ENCODE measurements at regions not wholly inside any gene's neighbourhood (a gene's known extent, or its start where the extent isn't known, plus 50 kb on each side); places are given as distances from the start of the nearest gene placed in this dataset.
"Not testable (repeated sequence)": the region's sequence is repeated elsewhere in the genome, so short reads cannot be mapped to it uniquely, and the experiment has no call there.

DNA sequence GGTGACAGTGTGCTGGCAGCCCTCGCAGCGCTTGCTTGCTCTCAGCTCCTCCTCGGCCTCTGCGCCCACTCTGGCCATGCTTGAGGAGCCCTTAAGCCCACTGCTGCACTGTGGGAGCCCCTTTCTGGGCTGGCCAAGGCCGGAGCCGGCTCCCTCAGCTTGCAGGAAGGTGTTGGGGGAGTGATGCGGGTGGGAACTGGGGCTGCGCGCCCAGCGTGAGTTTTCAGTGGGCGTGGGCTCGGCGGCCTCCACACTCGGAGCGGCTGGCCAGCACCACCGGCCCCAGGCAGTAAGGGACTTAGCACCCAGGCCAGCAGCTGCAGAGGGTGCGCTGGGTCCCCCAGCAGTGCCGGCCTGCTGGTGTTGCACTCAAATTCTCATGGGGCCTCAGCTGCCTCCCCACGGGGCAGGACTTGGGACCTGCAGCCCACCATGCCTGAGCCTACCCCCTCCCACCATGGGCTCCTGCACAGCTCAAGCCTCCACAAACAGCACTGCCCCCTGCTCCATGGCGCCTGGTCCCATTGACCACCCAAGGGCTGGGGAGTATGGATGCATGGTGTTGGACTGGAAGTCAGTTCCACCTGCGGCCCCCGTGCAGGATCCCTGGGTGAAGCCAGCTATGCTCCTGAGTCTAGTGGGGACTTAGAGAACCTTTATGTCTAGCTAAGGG, 223.1 kb upstream of the PTPRD start:
- no peak for DNase-seq (ENCODE audit: low spot score)

DNA sequence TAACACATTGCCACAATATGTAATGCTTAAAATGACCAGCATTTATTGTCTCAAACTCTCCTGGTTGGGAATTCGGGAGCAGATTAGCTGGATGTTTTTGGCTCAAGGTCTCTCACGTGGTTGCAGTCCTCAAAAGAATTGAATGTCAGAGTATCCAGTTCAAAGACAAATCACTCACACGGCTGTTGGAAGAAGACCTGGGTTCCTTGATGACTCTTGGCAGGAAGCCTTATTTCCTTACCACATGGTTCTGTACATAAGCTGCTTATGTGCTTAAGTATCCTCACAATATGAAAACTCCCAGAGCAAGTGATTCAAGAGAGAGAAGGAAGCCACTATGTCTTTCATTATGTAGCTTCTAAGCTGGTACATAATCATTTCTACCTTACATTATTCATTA, 230.3 kb upstream of the PTPRD start:
- DNase-seq (ENCODE audit: low spot score): no peak

DNA sequence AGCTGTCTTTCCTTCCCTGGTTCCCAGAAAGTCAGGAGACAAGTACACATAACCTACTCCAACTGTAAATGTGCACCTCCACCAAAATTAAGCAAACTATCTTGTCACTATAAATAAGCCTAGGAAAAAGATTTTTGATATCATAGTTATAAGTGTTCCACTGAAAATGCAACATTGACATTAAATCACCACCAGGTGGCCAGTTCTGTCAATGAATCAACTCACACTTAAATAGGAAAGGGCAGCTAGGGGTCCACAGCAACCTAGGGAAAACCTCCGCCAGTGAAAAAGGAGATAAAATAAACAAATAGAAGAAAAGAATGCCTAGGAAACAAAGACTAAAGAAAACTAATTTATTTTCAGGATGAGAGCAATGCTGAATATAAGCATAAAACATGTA, 243.0 kb upstream of the PTPRD start:
- no peak for DNase-seq (ENCODE audit: low spot score)

DNA sequence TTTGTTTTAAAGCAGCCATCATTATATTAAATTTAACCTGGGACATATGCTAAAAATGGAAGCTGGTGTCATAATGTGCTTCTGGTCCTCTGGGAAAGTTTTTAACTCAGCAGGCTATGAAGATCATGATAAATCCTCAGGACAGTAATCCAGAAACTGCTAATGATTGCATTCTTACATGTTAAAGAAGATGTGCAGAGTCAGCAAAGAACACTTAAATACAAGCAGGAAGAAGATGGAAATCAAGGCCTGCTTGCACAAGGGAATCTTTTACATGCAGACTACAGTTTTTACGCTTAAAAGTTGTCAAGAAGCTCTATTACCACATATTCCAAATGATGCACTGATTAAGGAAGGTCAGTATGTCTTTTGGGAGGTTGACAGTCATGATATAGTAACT, 246.0 kb upstream of the PTPRD start:
- no peak for DNase-seq (ENCODE audit: low spot score)

DNA sequence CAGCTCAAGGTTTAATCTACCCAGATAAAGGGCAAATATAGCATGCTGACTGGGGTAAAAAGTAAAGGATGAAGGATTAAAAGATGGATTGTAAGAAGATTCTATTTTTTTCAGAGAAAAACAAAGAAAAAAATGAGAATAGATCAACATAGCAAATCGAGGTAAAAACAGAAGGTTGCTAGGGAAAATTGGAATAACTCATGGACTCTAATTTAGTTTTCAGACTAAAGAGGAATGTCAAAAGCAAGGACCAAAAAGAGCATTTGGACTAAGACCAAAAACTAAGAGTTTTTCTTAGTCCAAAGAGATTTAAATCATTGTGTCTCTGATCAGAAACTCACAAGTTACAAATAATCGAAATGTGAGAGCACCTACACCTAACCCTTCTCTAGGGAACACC, 250.7 kb upstream of the PTPRD start:
- DNase-seq (ENCODE audit: low spot score): no peak

DNA sequence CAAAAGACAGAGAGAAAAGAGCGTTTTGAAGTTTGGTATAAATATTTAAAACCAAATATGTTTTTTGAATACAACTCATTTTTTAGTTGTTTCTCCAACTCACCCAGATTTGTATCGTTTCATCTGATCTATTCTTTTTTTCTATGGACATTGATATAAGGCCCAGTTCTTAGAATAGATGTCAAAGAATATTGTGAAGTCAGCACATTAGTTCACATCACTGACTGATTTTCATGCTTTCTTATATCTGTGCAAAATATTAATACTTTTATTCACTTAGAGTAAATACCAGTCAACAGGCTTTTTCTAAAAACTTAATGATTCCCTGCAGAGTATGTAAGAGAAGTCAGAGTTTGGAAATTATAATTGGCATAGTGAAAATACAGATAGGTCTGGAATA, 254.4 kb upstream of the PTPRD start:
- no peak for DNase-seq (ENCODE audit: low spot score)

DNA sequence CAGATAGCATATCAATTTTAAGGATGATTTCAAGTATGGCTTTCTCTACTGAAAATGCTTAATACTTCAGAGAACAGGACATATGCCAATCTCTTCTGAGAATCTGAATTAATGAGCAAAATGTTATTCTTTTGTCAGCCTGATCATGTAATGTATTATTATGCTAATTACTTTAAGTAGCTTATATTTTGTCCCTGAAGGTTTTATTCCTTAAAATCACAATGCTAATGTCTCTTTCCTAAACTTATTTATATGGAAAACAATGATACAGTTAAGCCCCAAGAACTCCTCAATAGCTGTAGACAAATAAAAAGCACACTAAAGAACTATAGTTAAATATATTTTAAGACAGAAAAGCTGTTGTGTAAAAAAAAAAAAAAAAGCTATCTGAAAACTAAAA, 256.9 kb upstream of the PTPRD start:
- no peak for DNase-seq (ENCODE audit: low spot score)

DNA sequence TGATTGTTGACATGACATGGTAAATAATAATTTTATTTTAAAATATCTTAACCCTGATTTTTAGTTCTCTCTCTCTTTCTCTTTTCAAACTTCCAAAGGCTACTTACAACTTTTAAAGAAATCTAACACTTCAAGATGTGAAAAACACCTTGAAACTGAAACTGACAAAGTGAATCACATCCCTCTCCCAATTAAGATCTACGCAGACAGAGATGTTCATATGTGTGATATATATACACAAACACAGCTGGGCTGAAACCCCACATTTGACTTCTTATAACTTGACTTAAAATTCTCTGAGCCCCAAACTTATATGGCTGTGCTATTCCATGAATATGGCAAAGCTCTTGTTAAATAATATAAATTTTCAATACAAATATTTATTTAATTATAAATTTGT, 261.2 kb upstream of the PTPRD start:
- DNase-seq (ENCODE audit: low spot score): no peak

DNA sequence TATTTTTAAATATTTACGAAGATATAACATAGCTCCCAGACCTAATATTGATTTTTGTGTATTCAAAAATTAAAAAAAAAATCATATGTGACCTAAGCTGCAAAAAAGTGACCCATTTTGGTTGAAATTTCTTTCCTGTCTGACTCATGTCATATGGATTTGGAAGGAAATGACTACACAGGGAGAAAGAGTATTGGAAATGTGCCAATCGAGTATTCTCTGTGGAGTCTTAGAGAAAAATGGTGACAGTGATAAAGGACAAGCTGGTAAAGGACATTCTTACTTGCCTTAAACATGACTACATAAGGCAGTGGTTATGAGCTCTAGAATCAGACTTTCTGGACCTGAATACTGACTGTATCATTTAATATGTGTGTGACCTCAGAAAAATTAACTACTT, 262.9 kb upstream of the PTPRD start:
- DNase-seq (ENCODE audit: low spot score): no peak

DNA sequence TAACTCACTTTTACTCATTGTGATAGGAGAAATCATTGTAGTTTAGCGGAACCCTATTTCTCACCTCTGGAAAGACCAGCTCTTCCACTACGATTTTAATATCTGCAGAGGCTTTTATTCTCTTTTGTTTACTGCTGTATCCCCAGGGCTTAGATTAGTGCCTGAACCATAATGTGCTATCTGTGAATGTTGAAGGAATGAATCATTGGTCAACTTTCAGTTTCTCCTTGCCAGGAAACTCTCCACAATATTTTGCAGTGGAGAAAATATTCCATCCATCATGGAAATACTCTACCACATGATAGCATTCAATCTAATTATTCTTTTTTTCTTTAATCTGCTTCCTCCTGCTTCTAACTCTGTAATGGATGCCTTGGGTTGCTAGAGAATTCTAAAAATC, 263.5 kb upstream of the PTPRD start:
- no peak for DNase-seq (ENCODE audit: low spot score)

DNA sequence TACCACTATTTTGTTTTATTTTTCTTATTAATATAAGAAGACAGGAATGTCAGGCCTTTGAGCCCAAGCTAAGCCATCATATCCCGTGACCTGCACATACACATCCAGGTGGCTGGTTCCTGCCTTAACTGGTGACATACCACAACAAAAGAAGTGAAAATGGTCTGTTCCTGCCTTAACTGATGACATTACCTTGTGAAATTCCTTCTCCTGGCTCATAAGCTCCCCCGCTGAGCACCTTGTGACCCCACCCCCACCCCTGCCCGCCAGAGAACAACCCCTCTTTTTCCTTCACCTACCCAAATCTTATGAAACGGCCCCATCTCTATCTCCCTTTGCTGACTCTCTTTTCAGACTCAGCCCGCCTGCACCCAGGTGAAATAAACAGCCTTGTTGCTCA, 277.5 kb upstream of the PTPRD start:
- not testable (repeated sequence) for DNase-seq (ENCODE audit: low spot score)

DNA sequence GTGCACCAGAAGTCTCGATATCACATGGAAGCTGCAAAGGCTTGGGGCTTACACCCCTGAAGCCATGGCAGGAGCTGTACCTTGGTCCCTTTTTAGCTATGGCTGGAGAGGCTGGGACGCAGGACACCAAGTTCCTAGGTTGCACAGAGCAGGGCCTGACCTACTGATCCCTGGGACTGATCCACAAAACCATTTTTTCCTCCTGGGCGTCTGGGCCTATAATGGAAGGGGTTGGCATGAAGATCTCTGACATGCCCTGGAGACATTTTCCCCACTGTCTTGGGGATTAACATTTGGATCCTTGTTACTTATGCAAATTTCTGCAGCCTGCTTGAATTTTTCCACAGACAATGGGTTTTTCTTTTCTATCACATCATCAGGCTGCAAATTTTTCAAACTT, 286.7 kb upstream of the PTPRD start:
- DNase-seq (ENCODE audit: low spot score): no peak

DNA sequence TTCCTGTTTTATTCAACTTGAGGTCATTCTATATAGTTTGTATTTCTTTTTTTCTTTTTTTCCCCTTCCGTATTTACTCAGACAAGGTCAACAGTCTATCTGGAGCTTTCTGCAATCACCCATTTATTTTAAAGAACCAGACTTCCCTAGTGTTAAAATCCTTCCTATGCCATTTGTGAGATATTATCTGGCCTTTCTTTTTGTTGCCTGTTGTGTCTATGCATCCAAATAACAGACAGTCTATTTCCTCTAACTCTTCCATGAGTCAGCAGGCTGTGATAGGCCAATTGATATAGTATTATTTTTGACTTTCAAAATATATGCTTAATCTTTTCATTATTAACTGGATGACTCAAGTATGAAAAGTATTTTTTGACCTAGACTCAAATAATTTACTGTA, 291.2 kb upstream of the PTPRD start:
- no peak for DNase-seq (ENCODE audit: low spot score)

DNA sequence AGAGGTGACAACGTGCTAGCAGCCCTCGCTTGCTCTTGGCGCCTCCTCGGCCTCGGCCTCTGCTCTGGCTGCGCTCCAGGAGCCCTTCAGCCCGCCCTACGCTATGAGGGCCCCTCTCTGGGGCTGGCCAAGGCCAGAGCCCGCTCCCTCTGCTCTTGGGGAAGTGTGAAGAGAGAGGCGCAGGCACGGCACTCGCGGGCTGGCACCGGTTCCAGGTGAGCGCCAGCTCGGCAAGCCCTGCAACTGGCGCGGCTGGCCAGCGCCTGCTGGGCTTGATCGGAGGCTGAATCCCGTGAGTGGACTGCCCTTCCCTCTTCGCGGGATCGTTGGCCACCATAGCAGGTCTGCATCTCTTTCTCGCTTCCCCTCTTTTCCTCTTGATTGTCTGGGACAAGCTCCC, 298.0 kb upstream of the PTPRD start:
- DNase-seq (ENCODE audit: low spot score): no peak

DNA sequence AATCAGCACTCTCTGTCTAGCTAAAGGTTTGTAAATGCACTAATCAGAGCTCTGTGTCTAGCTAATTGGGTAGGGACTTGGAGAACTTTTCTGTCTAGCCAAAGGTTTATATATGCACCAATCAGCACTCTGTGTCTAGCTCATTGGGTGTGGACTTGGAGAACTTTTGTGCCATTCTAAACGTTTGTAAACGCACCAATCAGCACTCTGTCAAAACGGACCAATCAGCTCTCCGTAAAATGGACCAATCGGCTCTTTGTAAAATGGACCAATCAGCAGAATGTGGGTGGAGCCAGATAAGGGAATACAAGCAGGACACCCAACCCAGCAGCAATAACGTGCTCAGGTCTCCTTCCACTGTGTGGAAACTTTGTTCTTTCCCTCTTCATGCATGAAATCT, 298.6 kb upstream of the PTPRD start:
- no peak for DNase-seq (ENCODE audit: low spot score)

DNA sequence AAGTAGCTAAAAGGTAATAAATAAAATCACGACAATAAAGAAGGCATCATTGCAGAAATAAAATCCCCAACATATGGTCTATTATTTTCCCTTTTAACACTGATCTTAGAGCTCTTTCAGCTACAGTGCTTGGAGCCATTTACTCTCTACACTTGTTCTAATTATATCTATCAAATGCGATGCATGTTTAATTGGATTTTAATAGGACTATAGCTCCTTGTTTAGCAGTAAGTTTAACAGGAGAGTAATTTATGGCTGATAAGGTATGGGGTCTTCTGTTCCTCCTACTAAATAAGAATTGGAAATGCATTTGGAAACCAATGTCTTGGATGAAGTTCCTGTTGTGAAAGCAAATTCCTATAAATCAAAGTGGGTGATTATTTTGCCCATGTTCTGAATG, 304.2 kb upstream of the PTPRD start:
- no peak for DNase-seq (ENCODE audit: low spot score)

DNA sequence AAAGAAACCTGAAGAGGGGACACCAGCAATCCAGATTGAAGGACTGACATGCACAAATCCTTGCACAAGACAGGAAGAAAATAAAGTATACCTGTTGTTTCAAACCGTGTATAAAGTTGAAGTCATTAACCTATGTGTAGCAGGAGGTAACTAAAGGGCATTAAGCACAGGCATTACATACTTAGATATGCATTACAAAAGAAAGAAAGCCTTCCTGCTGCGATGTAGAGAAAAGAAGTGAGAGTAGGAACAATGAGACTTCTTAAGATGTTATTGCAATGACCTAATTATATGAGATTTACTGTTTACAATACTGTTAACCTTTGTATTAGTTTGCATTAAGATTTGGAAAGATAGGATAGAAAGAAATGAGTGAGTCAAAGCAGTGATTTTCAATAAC, 308.9 kb upstream of the PTPRD start:
- DNase-seq (ENCODE audit: low spot score): no peak

DNA sequence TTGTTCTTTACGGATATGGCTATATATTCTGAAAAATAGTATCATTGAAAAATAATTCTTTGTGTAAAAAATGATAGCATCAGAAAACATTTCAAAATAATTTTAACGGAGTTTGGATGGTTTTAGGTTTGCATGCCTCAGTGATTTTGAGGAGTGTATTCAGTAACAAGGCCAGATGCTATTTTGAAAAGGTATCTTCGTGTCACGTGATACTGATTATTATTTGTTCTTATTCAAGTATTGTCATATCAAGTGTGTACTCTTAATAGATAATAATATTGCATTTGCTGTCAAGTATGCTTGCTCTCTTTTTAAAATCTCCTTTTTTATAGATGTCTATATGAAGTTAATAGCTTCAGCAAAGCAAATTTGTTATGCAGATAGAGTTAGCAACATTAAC, 313.1 kb upstream of the PTPRD start:
- no peak for DNase-seq (ENCODE audit: low spot score)

DNA sequence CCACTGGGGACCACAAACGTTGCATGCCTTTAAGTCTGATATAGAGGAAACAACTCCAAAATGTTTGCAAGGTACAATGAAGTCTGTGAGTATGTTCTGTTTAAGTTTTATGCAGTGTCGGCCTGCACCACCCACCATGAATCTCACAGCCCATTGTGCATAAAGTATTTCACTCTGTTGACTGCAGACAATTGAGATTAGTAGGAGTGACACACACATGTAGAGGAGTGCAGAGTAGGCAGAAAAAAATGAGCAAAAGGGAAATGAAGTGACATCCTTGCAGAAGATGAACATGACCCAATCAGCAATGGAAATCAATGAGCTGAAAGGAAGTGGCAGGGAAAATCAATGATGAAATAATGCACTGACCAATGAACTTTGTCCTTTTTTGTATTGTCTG, 315.6 kb upstream of the PTPRD start:
- DNase-seq (ENCODE audit: low spot score): no peak

DNA sequence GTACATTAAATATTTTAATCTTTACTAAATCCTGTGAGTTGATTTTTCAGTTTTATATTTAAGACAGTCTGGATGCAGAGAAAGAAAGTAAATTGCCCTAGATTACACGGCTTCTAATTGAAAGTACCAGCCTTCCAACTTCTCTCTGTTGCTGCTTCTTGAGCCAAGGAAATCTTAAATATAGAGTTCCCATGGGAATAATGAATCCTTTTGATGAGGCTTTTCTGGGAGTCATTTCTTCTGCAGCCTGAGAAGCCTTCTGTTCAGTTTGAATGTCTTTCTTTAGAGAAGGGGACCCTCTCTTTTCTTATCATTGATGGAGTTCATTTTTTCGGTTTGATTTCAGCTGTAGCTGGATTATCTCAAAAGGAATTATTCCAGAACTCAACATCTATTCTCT, 317.3 kb upstream of the PTPRD start:
- no peak for DNase-seq (ENCODE audit: low spot score)

DNA sequence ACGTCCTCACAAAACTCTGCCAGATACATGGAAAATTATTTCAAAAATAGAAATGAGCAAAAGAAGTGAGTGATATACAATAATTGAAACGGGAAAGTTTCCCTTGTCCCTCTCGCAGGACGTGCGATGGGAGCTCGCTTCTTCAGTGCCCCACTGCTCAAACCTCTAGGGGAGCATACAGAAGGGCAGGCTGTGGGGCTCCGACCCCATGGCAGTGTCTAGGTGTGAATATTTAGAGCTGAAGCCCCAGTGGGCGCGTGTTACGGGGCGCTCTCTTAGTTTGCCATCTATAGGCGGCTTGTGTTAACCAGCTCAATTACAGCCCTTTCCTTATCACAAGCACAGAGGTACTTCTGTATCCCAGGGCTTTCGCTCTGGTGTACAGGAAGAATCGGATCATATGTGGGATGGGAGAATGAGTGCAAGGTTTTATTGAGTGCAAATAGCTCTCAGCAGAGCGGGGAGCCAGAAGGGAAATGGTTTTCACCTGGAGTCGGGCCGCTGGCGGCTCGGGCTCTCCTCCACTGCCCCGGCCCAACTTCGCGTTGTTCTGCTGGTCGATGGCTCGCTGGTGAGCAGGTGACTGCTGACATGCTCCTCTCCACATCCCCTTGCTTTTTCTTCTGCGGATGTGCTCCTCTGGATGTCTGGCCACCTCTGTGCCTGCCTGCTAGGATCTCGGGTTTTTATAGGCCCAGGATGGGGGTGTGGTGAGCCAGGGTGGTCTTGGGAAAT, 334.0 kb upstream of the PTPRD start:
- no peak for DNase-seq (ENCODE audit: low spot score)

DNA sequence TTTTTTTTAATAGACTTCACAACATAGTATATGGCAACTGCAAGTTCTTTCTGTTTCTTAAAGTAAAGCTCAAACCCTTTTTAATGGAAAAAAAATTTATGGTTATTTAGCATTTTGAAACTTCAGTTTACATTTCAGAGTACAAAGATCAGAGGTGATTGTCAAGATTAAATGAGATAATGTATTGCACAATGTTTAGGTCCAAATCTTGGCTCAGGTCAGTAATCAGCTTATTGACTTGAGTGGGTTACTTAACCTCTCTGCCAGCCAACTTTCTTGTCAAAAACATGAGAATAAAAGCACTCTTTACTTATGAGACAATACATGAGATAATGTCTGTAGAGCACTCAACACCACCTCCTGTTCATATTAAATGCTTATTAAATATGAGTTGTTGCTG, 345.1 kb upstream of the PTPRD start:
- no peak for DNase-seq (ENCODE audit: low spot score)

DNA sequence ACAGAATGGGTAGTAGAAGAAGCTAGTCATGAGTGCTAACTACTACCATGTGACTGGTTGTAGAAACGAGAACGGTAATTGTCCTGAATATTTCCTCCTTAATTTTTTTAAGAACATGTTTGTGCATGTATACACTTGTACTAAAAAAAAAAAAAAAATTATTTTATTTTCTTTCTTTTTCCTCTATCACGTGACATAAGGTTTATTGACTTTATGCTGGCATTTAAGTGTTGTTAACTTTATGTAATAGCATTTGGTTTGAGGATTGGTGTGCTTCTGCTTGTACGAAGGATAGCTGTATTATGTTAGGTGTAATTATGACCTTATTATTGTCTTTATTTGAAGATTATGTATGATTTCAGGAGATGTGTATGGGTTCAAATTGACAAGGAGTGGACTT, 349.1 kb upstream of the PTPRD start:
- DNase-seq (ENCODE audit: low spot score): no peak

DNA sequence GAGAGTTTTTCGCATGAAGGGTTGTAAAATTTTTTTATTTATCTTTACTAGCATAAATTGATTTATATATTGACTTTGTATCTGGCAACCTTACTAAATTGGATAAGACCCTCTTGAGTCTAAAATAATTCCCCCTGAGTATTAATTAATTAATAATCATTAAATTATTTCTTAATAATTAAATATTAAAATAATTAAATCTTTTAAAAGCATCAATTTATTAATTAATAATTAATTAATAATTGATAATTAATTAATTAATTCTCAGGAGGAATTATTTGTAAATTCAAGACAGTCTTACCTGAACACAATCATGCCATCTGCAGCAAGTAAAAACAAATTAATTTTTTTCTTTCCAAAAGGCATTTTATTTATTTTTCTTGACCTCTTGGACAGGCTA, 370.4 kb upstream of the PTPRD start:
- no peak for DNase-seq (ENCODE audit: low spot score)

Measured in SW480 (cell line).